ENCODE measurements at regions not wholly inside any gene's neighbourhood (a gene's known extent, or its start where the extent isn't known, plus 50 kb on each side); places are given as distances from the start of the nearest gene placed in this dataset.

- Histone ChIP-seq H3K27ac (no peak overlapping the region), H3K27me3 (no peaks in the 10 kb centered on the region), H3K4me3 (no peak overlapping the region), H3K36me3 (no peaks in the 10 kb centered on the region), H3K4me1 (no peaks in the 10 kb centered on the region), H3K9me3 (no peaks in the 10 kb centered on the region)
- no peak for TF ChIP-seq POLR2A (IDR thresholded peaks at IDR 0.05)
- TF ChIP-seq CTCF (IDR thresholded peaks at IDR 0.05): no peak
- TF ChIP-seq POLR2AphosphoS5 (IDR thresholded peaks at IDR 0.05): no peak
- TF ChIP-seq EP300 (IDR thresholded peaks at IDR 0.05): no peak
- DNase-seq (no peak), ATAC-seq (ENCODE audit: low FRiP score in 2 of 2) (no peak)
- 77 to 81% methylated on average over 4 of the region's 4 CpGs for WGBS, 2 donors
Measured at GRCh38 chr19:31444931-31445330, 95.7 kb upstream of the TSHZ3 start.

GRCh38 chr19:31445406-31445805 lies 96.2 kb upstream of the TSHZ3 start:
- WGBS, 2 donors: 81 to 89% methylated on average over 1 of the region's 1 CpG

DNA sequence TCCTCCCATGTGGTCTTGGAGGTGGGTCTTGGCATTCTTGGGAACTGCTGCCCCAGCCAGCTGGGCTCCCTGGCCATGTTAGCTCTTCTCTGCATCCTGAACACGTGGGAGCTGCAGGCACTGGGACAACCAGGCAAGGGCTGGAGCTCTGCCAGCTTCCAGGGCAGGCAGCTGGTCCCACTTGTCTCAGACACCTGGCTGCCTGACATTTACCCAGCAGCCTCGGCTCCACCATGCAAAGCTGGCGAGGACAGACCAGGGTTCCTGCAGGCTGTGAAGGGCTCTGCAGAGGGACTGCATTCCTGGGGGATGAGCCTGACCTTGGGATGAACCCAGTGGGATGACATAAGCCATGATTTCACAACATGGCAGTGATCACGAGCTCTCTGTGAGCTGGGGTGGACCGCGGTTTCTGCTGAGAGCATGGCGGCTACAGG lies 99.0 kb upstream of the TSHZ3 start:
- Histone ChIP-seq H3K4me3 (no peak overlapping the region), H3K4me1 (no peaks in the 10 kb centered on the region), H3K9me3 (no peaks in the 10 kb centered on the region), H3K27ac (peak overlapping the region in 1 of 4 donors; percentile 23), H3K36me3 (no peaks in the 10 kb centered on the region), H3K27me3 (no peaks in the 10 kb centered on the region)
- WGBS, 2 donors: 58 to 71% methylated on average over 4 to 6 of the region's 7 CpGs
- TF ChIP-seq EP300 (IDR thresholded peaks at IDR 0.05) (no peak), POLR2AphosphoS5 (IDR thresholded peaks at IDR 0.05) (peak; percentile 45 to 64), CTCF (IDR thresholded peaks at IDR 0.05) (no peak)
- ATAC-seq (ENCODE audit: low FRiP score in 2 of 2) (peak; percentile 80 to 91), DNase-seq (peak in 1 of 2 donors; percentile 26)

More at GRCh38 chr19:31445406-31445805, 96.2 kb upstream of the TSHZ3 start:
- TF ChIP-seq POLR2A (IDR thresholded peaks at IDR 0.05): no peak
- TF ChIP-seq EP300 (IDR thresholded peaks at IDR 0.05): no peak
- no peak for TF ChIP-seq CTCF (IDR thresholded peaks at IDR 0.05)
- TF ChIP-seq POLR2AphosphoS5 (IDR thresholded peaks at IDR 0.05): no peak
- DNase-seq (no peak), ATAC-seq (ENCODE audit: low FRiP score in 2 of 2) (no peak)
- Histone ChIP-seq H3K9me3 (no peaks in the 10 kb centered on the region), H3K27me3 (no peaks in the 10 kb centered on the region), H3K4me1 (no peaks in the 10 kb centered on the region), H3K27ac (no peak overlapping the region), H3K4me3 (no peak overlapping the region), H3K36me3 (no peaks in the 10 kb centered on the region)

DNA sequence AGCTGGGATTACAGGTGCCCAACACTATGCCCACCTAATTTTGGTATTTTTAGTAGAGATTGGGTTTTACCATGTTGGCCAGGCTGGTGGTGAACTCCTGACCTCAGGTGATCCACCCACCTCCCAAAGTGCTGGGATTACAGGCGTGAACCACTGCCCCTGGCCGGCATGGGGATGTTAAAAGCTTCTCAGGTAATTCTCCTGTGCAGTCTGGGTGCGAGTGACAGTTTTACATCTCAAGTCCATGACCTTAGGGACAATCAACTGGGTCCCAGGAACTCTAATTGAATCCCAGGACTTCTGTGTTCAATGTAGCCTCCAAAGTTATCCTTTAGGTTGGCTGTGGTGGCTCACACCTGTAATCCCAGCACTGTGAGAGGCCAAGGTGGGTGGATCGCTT lies 100.1 kb upstream of the TSHZ3 start:
- DNase-seq: no peak
- Histone ChIP-seq H3K27ac (no peak overlapping the region), H3K9me3 (no peaks in the 10 kb centered on the region), H3K4me1 (no peaks in the 10 kb centered on the region), H3K27me3 (no peaks in the 10 kb centered on the region), H3K36me3 (no peaks in the 10 kb centered on the region), H3K4me3 (no peak overlapping the region)
- ATAC-seq (ENCODE audit: low FRiP score in 2 of 2): no peak
- 83 to 92% methylated on average over 4 of the region's 4 CpGs for WGBS, 2 donors
- TF ChIP-seq EP300 (IDR thresholded peaks at IDR 0.05): no peak
- TF ChIP-seq CTCF (IDR thresholded peaks at IDR 0.05): no peak
- no peak for TF ChIP-seq POLR2AphosphoS5 (IDR thresholded peaks at IDR 0.05)
- no peak for TF ChIP-seq POLR2A (IDR thresholded peaks at IDR 0.05)

DNA sequence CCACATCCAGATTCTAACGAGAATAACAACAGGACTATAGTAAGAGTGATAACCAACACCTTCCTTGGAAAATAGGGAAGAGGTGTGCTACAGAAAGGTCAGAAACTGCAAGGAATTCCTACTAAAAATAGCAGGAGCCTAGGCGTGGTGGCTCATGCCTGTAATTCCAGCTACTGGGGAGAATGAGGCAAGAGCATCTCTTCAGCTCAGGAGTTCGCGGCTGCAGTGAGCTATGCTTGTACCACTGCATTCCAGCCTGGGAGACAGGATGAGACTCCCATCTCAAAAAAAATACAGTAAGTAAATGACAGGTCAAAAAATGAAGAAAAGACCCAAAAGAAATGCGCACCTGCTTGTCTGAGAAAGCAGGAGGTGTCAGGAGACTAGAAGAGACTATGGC lies 101.5 kb upstream of the TSHZ3 start:
- Histone ChIP-seq H3K9me3 (no peaks in the 10 kb centered on the region), H3K4me3 (no peak overlapping the region), H3K27me3 (no peaks in the 10 kb centered on the region), H3K27ac (no peak overlapping the region), H3K36me3 (no peaks in the 10 kb centered on the region), H3K4me1 (no peaks in the 10 kb centered on the region)
- WGBS, 2 donors: 82 to 85% methylated on average over 5 of the region's 5 CpGs
- no peak for TF ChIP-seq CTCF (IDR thresholded peaks at IDR 0.05)
- TF ChIP-seq POLR2AphosphoS5 (IDR thresholded peaks at IDR 0.05): no peak
- no peak for TF ChIP-seq EP300 (IDR thresholded peaks at IDR 0.05)
- no peak for TF ChIP-seq POLR2A (IDR thresholded peaks at IDR 0.05)
- no peak for DNase-seq
- no peak for ATAC-seq (ENCODE audit: low FRiP score in 2 of 2)

All from upper lobe of left lung (tissue), 6 donors.